GM19455 (cell line): ENCODE measurements at regions not wholly inside any gene's neighbourhood (a gene's known extent, or its start where the extent isn't known, plus 50 kb on each side); places are given as distances from the start of the nearest gene placed in this dataset.
"Not testable (repeated sequence)": the region's sequence is repeated elsewhere in the genome, so short reads cannot be mapped to it uniquely, and the experiment has no call there.

ENCODE experiments used
- ATAC-seq: cut with Tn5 transposase; IDR thresholded peaks from one replicate; pipeline ENCODE4 v1.9.1; 2021; ENCODE audit not compliant: unreplicated experiment

- ATAC-seq: no peak
Observed at GRCh38 chr1:96130432-96130831, 591.2 kb upstream of the PTBP2 start.

- no peak for ATAC-seq
Observed at GRCh38 chr1:96144636-96145035, 576.9 kb upstream of the PTBP2 start.

- ATAC-seq: no peak
Observed at GRCh38 chr1:96145492-96145891, 576.1 kb upstream of the PTBP2 start.

- ATAC-seq: not testable (repeated sequence)
Observed at GRCh38 chr1:96152957-96153356, 568.6 kb upstream of the PTBP2 start.

GRCh38 chr1:96157101-96157500 is 564.5 kb upstream of the PTBP2 start:
- ATAC-seq: no peak

- no peak for ATAC-seq
Observed at GRCh38 chr1:96159379-96159778, 562.2 kb upstream of the PTBP2 start.

GRCh38 chr1:96164053-96164452 is 557.5 kb upstream of the PTBP2 start:
- ATAC-seq: no peak

GRCh38 chr1:96178053-96178452 is 543.5 kb upstream of the PTBP2 start:
- no peak for ATAC-seq

GRCh38 chr1:96183485-96183884 is 538.1 kb upstream of the PTBP2 start:
- ATAC-seq: no peak

GRCh38 chr1:96183928-96184327 is 537.7 kb upstream of the PTBP2 start:
- no peak for ATAC-seq

- ATAC-seq: no peak
Observed at GRCh38 chr1:96185181-96185580, 536.4 kb upstream of the PTBP2 start.

- no peak for ATAC-seq
Observed at GRCh38 chr1:96187020-96187419, 534.6 kb upstream of the PTBP2 start.

- no peak for ATAC-seq
Observed at GRCh38 chr1:96191165-96191564, 530.4 kb upstream of the PTBP2 start.

GRCh38 chr1:96206451-96206850 is 515.1 kb upstream of the PTBP2 start:
- ATAC-seq: no peak

- ATAC-seq: no peak
Observed at GRCh38 chr1:96207936-96208335, 513.6 kb upstream of the PTBP2 start.

- ATAC-seq: no peak
Observed at GRCh38 chr1:96208428-96208827, 513.2 kb upstream of the PTBP2 start.

- no peak for ATAC-seq
Observed at GRCh38 chr1:96210054-96210453, 511.5 kb upstream of the PTBP2 start.

GRCh38 chr1:96211202-96211601 is 510.4 kb upstream of the PTBP2 start:
- no peak for ATAC-seq

- no peak for ATAC-seq
Observed at GRCh38 chr1:96214982-96215381, 506.6 kb upstream of the PTBP2 start.

- no peak for ATAC-seq
Observed at GRCh38 chr1:96220651-96221050, 500.9 kb upstream of the PTBP2 start.

- no peak for ATAC-seq
Observed at GRCh38 chr1:96222701-96223100, 498.9 kb upstream of the PTBP2 start.

GRCh38 chr1:96224229-96224628 is 497.4 kb upstream of the PTBP2 start:
- ATAC-seq: not testable (repeated sequence)

GRCh38 chr1:96233422-96233821 is 488.2 kb upstream of the PTBP2 start:
- no peak for ATAC-seq

- no peak for ATAC-seq
Observed at GRCh38 chr1:96234299-96234698, 487.3 kb upstream of the PTBP2 start.
